GM06990 (cell line): ENCODE measurements at regions not wholly inside any gene's neighbourhood (a gene's known extent, or its start where the extent isn't known, plus 50 kb on each side); places are given as distances from the start of the nearest gene placed in this dataset.

Source experiments
- DNase-seq: peaks from one replicate; pipeline ENCODE4 v3.0.0-alpha.2; 2011; ENCODE audit not compliant: insufficient read length; ENCODE audit errors: extremely low read depth
- H3K27me3 ChIP-seq: replicated peaks from 2 replicates; pipeline ENCODE4 v1.6.0; 2011; ENCODE audit warnings: low read length; ENCODE audit not compliant: control insufficient read depth, insufficient read depth
- H3K36me3 ChIP-seq: 2 replicates; pipeline ENCODE4 v1.5.1; 2011; ENCODE audit warnings: low read length; ENCODE audit not compliant: control insufficient read depth, insufficient read depth
- H3K4me3 ChIP-seq: replicated peaks from 2 replicates; pipeline ENCODE4 v1.5.1; 2011; ENCODE audit warnings: low read depth, mild to moderate bottlenecking, control low read depth, low read length
- TF ChIP-seq, protein P1 (sequence below): IDR thresholded peaks from 2 replicates; pipeline ENCODE4 v1.5.1; 2011; ENCODE audit warnings: low read length, control low read depth, mild to moderate bottlenecking, inconsistent platforms; ENCODE audit not compliant: insufficient read depth, poor library complexity, severe bottlenecking

- no peak for DNase-seq
- TF ChIP-seq, protein P1, sequence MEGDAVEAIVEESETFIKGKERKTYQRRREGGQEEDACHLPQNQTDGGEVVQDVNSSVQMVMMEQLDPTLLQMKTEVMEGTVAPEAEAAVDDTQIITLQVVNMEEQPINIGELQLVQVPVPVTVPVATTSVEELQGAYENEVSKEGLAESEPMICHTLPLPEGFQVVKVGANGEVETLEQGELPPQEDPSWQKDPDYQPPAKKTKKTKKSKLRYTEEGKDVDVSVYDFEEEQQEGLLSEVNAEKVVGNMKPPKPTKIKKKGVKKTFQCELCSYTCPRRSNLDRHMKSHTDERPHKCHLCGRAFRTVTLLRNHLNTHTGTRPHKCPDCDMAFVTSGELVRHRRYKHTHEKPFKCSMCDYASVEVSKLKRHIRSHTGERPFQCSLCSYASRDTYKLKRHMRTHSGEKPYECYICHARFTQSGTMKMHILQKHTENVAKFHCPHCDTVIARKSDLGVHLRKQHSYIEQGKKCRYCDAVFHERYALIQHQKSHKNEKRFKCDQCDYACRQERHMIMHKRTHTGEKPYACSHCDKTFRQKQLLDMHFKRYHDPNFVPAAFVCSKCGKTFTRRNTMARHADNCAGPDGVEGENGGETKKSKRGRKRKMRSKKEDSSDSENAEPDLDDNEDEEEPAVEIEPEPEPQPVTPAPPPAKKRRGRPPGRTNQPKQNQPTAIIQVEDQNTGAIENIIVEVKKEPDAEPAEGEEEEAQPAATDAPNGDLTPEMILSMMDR = peak; percentile 28
- Histone ChIP-seq H3K36me3 (no peaks in the 10 kb centered on the region), H3K27me3 (peaks cover 1% of the 10 kb centered on the region; the same call in 1 of the 2 replicates), H3K4me3 (no peak overlapping the region)
These were observed 313.3 kb upstream of the AKR1E2 start for GRCh38 chr10:4512671-4513240.

DNA sequence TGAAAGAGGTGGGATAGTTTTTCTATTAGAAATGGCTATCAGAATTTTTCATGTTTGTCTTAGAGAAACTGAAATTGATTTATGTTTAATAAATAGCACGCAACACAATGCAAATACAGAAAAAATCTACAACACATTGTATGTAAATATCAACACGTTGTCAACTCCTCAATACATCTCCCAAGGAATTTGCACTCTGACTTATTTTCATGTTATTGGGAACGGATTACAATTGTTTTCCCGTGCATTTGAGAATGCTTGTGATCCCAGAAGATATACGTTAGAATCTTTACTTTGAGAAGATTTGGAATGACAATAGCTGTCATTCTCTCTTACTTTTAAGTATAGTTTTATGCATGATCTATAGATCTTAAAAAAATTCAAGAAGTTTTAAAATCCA is 313.8 kb upstream of the AKR1E2 start:
- no peak overlapping the region for H3K4me3 ChIP-seq
- TF ChIP-seq, protein P1 = no peak
- no peak for DNase-seq
- H3K27me3 ChIP-seq = peaks cover 1% of the 10 kb centered on the region; the same call in 1 of the 2 replicates
- H3K36me3 ChIP-seq = no peaks in the 10 kb centered on the region

DNA sequence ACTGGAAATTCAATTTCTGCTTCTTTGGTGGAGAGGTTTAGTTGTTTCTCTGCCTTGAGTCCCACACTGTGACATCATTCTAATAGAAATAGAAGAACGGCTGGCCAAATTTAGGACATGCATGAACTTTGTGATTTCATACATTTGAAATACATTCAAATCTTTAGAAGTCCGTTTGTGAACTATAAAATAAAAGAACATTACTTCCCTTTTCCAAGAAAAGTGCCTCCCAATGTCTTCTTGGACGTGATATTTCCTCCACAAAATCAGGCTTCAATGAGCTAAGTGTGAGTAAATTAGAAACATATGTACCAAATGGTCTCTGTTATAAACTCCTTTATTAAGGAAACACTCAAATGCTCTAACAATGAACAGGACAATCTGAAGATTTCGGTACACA is 314.5 kb upstream of the AKR1E2 start:
- DNase-seq = no peak
- TF ChIP-seq, protein P1 = no peak
- Histone ChIP-seq H3K4me3 (no peak overlapping the region), H3K36me3 (no peaks in the 10 kb centered on the region), H3K27me3 (peaks cover 1% of the 10 kb centered on the region; the same call in 1 of the 2 replicates)

- TF ChIP-seq, protein P1 = no peak
- no peak overlapping the region for H3K4me3 ChIP-seq
- H3K27me3 ChIP-seq = no peaks in the 10 kb centered on the region
- DNase-seq = no peak
- no peaks in the 10 kb centered on the region for H3K36me3 ChIP-seq
These were observed 316.6 kb upstream of the AKR1E2 start for GRCh38 chr10:4509405-4509804.

DNA sequence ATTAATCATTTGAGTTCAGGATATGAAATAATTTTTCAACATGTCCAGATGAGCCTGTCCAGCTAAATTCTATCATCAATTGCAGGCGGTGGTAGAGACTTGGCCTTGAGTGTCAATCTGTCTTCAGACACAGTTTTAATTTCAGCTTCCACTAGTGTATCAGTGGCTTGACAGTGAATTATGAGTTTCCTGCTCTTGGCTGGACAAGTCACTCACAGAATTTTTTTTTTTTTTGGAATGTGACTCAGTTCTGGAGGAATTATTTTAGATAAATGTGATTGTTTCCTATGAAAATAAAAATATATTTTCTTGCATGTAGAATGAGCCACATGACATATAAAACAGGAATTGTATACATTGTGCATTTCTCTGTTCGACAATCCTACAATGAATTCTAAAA is 319.9 kb upstream of the AKR1E2 start:
- TF ChIP-seq, protein P1 = no peak
- no peaks in the 10 kb centered on the region for H3K27me3 ChIP-seq
- H3K36me3 ChIP-seq = no peaks in the 10 kb centered on the region
- H3K4me3 ChIP-seq = no peak overlapping the region
- DNase-seq = no peak

DNA sequence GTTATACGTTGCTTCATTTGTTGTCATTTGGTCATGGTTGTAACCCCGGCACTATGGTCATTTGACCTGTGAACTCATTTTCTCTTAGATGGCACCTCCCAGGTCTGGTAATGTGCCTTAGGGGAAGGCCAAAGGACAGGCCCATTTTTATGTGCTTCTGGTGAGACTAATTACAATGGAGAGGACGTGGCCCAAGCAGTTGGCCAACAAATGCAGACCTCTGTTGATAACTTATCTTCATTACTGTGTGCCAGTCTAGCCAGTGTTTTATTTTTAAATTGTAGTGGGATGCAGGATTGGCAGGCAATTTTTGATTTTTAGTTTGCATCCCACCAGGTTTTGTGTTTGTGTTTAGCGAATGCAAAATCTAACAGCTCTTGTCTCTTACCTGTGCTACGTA is 321.5 kb upstream of the AKR1E2 start:
- H3K36me3 ChIP-seq = no peaks in the 10 kb centered on the region
- no peak overlapping the region for H3K4me3 ChIP-seq
- no peak for DNase-seq
- H3K27me3 ChIP-seq = no peaks in the 10 kb centered on the region
- TF ChIP-seq, protein P1 = no peak
